ENCODE measurements at regions not wholly inside any gene's neighbourhood (a gene's known extent, or its start where the extent isn't known, plus 50 kb on each side); places are given as distances from the start of the nearest gene placed in this dataset.

DNA sequence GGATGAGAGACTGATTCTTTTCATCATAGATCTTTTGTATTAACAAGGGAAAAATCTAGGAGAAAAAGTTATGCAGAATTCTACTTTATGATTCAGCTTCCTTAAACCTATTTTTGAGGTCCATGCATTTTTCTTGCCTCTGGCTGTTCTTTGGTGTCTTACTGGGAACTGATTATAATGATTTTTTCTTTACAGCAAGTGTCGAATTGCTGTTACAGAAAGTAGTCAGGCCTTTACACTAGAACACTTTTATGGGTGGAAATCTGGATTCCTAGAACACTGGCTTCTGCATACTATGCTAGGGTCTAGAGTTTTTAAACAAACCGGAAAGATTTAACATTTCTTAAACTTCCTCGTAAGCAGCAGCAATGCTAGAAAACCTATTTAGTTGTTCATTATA is 302.6 kb downstream of the NUP35 start:
- Histone ChIP-seq H4K20me1 (replicated peaks; ENCODE audit: control insufficient read depth, insufficient read depth, low read length) (no peaks in the 10 kb centered on the region), H3K4me1 (replicated peaks in 1 of 2; ENCODE audit: control insufficient read depth in 2 of 2, insufficient read depth in 2 of 2, low read length in 2 of 2) (no peaks in the 10 kb centered on the region), H3K36me3 (ENCODE audit: control insufficient read depth, insufficient read depth, low read length) (no peaks in the 10 kb centered on the region), H3K9ac (ENCODE audit: insufficient read depth in 1 of 2, low read depth in 2 of 2, low read length in 2 of 2) (no peak overlapping the region), H3K27me3 (ENCODE audit: control insufficient read depth in 2 of 2, insufficient read depth in 2 of 2, low read length in 2 of 2) (no peaks in the 10 kb centered on the region), H3K9me3 (replicated peaks; ENCODE audit: control insufficient read depth, insufficient read depth, low read depth, low read length) (peaks cover 4% of the 10 kb centered on the region; the same call in 1 of the 2 replicates), H3K27ac (ENCODE audit: extremely low read depth, low read depth, low read length) (no peak overlapping the region), H2AFZ (ENCODE audit: low read depth, low read length) (no peak overlapping the region), H3K9me1 (ENCODE audit: control insufficient read depth, insufficient read depth, low read length) (no peaks in the 10 kb centered on the region), H3K79me2 (ENCODE audit: control insufficient read depth, insufficient read depth, low read length) (no peaks in the 10 kb centered on the region), H3K4me2 (ENCODE audit: insufficient read depth, low read length) (no peak overlapping the region), H3K4me3 (no peak overlapping the region)
- ATAC-seq = no peak
- FAIRE-seq = no peak
- POLR2A ChIA-PET = no interaction called here
- TF ChIP-seq, protein P1, sequence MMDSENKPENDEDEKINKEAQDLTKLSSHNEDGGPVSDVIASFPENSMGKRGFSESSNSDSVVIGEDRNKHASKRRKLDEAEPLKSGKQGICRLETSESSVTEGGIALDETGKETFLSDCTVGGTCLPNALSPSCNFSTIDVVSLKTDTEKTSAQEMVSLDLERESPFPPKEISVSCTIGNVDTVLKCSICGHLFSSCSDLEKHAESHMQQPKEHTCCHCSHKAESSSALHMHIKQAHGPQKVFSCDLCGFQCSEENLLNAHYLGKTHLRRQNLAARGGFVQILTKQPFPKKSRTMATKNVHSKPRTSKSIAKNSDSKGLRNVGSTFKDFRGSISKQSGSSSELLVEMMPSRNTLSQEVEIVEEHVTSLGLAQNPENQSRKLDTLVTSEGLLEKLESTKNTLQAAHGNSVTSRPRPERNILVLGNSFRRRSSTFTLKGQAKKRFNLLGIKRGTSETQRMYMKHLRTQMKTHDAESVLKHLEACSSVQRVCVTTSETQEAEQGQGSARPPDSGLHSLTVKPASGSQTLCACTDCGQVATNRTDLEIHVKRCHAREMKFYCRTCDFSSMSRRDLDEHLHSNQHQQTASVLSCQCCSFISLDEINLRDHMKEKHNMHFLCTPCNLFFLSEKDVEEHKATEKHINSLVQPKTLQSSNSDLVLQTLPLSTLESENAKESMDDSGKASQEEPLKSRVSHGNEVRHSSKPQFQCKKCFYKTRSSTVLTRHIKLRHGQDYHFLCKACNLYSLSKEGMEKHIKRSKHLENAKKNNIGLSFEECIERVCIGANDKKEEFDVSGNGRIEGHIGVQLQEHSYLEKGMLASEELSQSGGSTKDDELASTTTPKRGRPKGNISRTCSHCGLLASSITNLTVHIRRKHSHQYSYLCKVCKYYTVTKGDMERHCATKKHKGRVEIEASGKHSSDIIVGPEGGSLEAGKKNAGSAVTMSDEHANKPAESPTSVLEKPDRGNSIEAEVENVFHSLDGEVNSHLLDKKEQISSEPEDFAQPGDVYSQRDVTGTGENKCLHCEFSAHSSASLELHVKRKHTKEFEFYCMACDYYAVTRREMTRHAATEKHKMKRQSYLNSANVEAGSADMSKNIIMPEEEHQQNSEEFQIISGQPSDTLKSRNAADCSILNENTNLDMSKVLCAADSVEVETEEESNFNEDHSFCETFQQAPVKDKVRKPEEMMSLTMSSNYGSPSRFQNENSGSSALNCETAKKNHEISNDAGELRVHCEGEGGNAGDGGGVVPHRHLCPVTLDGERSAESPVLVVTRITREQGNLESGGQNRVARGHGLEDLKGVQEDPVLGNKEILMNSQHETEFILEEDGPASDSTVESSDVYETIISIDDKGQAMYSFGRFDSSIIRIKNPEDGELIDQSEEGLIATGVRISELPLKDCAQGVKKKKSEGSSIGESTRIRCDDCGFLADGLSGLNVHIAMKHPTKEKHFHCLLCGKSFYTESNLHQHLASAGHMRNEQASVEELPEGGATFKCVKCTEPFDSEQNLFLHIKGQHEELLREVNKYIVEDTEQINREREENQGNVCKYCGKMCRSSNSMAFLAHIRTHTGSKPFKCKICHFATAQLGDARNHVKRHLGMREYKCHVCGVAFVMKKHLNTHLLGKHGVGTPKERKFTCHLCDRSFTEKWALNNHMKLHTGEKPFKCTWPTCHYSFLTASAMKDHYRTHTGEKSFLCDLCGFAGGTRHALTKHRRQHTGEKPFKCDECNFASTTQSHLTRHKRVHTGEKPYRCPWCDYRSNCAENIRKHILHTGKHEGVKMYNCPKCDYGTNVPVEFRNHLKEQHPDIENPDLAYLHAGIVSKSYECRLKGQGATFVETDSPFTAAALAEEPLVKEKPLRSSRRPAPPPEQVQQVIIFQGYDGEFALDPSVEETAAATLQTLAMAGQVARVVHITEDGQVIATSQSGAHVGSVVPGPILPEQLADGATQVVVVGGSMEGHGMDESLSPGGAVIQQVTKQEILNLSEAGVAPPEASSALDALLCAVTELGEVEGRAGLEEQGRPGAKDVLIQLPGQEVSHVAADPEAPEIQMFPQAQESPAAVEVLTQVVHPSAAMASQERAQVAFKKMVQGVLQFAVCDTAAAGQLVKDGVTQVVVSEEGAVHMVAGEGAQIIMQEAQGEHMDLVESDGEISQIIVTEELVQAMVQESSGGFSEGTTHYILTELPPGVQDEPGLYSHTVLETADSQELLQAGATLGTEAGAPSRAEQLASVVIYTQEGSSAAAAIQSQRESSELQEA (IDR thresholded peaks at IDR 0.05; ENCODE audit: low read depth) = no peak
- no peak for TF ChIP-seq HDAC1 (IDR thresholded peaks at IDR 0.05)
- 2% methylated on average over 3 of the region's 3 CpGs for WGBS (ENCODE audit: insufficient coverage, low coverage, missing lambda C conversion rate)
- no peak for DNase-seq (ENCODE audit: extremely low read depth in 1 of 4, low spot score in 3 of 4)
- in situ Hi-C loops (cut with MboI) = no loop called here
- CTCF ChIA-PET (ENCODE audit: low intra/inter-chr PET ratio) = no interaction called here
- no TSS peak for BruUV-seq (replicated peaks)
- intact Hi-C loops (cut with micrococcal nuclease) = no loop called here
